ENCODE measurements at regions not wholly inside any gene's neighbourhood (a gene's known extent, or its start where the extent isn't known, plus 50 kb on each side); places are given as distances from the start of the nearest gene placed in this dataset.
A peak's percentile ranks its signal among the peaks of the same experiment; 100 is the strongest.

GRCh38 chr13:73278186-73278585, 219.4 kb downstream of the KLF5 start:
- H3K4me3 ChIP-seq (ENCODE audit: low read depth, low read length): no peak overlapping the region
- TF ChIP-seq CTCF (IDR thresholded peaks at IDR 0.05; ENCODE audit: insufficient read depth, low read length, missing control alignments): no peak
- POLR2A ChIA-PET: no interaction called here
- CTCF ChIA-PET: interaction anchor here (0.6 kb wide), 1 partner anchor 73 kb away, joined by 3 read pairs; no protein-coding TSS in a partner anchor
- DNase-seq (ENCODE audit: low read depth, low spot score): no peak

- CTCF ChIA-PET: interaction anchor here (1.0 to 1.3 kb wide), 2 partner anchors 16 to 25 kb away, joined by 3 to 4 read pairs; no protein-coding TSS in a partner anchor
- no peak for TF ChIP-seq CTCF (IDR thresholded peaks at IDR 0.05; ENCODE audit: insufficient read depth, low read length, missing control alignments)
- no peak overlapping the region for H3K4me3 ChIP-seq (ENCODE audit: low read depth, low read length)
- DNase-seq (ENCODE audit: low read depth, low spot score): no peak
- POLR2A ChIA-PET: no interaction called here
These were observed 216.4 kb downstream of the KLF5 start for GRCh38 chr13:73275163-73275562.

- peak; percentile 58 for DNase-seq (ENCODE audit: low read depth, low spot score)
- ChIA-PET CTCF (interaction anchor here (1.0 to 1.3 kb wide), 3 partner anchors 17 to 26 kb away, joined by 3 to 4 read pairs (median 3); no protein-coding TSS in a partner anchor), POLR2A (interaction anchor here (0.6 to 0.9 kb wide), 3 partner anchors 14 to 216 kb away, joined by 3 to 5 read pairs (median 4); partner anchors contain the start of gene KLF5)
- TF ChIP-seq CTCF (IDR thresholded peaks at IDR 0.05; ENCODE audit: insufficient read depth, low read length, missing control alignments): no peak
- H3K4me3 ChIP-seq (ENCODE audit: low read depth, low read length): no peak overlapping the region
These were observed 215.3 kb downstream of the KLF5 start for GRCh38 chr13:73274147-73274546.

- POLR2A ChIA-PET: interaction anchor here (0.6 to 0.9 kb wide), 4 partner anchors 14 to 233 kb away, joined by 3 to 5 read pairs (median 4); partner anchors contain the start of gene KLF5
- peak; percentile 81 for DNase-seq (ENCODE audit: low read depth, low spot score)
- TF ChIP-seq CTCF (IDR thresholded peaks at IDR 0.05; ENCODE audit: insufficient read depth, low read length, missing control alignments): no peak
- CTCF ChIA-PET: interaction anchor here (1.1 kb wide), 1 partner anchor 21 kb away, joined by 3 read pairs; no protein-coding TSS in a partner anchor
- H3K4me3 ChIP-seq (ENCODE audit: low read depth, low read length): no peak overlapping the region
These were observed 214.9 kb downstream of the KLF5 start for GRCh38 chr13:73273745-73274144.

GRCh38 chr13:73273276-73273675, 214.5 kb downstream of the KLF5 start:
- no peak overlapping the region for H3K4me3 ChIP-seq (ENCODE audit: low read depth, low read length)
- ChIA-PET CTCF (no interaction called here), POLR2A (interaction anchor here (0.6 kb wide), 1 partner anchor 232 kb away, joined by 3 read pairs; no protein-coding TSS in a partner anchor)
- no peak for TF ChIP-seq CTCF (IDR thresholded peaks at IDR 0.05; ENCODE audit: insufficient read depth, low read length, missing control alignments)
- DNase-seq (ENCODE audit: low read depth, low spot score): no peak

GRCh38 chr13:73272831-73273230, 214.0 kb downstream of the KLF5 start:
- CTCF ChIA-PET: no interaction called here
- H3K4me3 ChIP-seq (ENCODE audit: low read depth, low read length): no peak overlapping the region
- TF ChIP-seq CTCF (IDR thresholded peaks at IDR 0.05; ENCODE audit: insufficient read depth, low read length, missing control alignments): no peak
- POLR2A ChIA-PET: no interaction called here
- DNase-seq (ENCODE audit: low read depth, low spot score): no peak
